ENCODE measurements at regions not wholly inside any gene's neighbourhood (a gene's known extent, or its start where the extent isn't known, plus 50 kb on each side); places are given as distances from the start of the nearest gene placed in this dataset.

DNA sequence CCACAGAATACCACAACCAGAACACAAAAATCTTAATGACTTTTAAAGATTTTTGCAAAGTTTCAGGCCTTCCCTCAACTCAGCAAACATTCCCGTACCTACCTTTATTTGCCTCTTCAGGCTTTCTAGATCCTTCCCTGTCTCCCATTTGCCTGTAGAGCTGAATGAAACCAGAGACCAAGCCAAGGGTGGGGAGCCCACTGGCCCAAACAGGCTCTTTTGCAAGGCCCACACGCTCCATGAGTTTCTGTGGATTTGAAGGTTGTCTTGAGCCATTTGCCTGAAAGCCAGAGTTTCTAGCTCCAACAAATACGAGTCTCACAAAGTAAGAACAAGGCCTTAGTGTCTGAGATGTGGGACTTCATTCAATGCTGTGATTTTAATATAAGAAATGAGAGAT, 107.8 kb downstream of the GAS1 start:
- 85% methylated on average over 3 of the region's 3 CpGs for WGBS, 2 donors
- no peak for TF ChIP-seq POLR2A (IDR thresholded peaks at IDR 0.05)
- TF ChIP-seq, protein P1, sequence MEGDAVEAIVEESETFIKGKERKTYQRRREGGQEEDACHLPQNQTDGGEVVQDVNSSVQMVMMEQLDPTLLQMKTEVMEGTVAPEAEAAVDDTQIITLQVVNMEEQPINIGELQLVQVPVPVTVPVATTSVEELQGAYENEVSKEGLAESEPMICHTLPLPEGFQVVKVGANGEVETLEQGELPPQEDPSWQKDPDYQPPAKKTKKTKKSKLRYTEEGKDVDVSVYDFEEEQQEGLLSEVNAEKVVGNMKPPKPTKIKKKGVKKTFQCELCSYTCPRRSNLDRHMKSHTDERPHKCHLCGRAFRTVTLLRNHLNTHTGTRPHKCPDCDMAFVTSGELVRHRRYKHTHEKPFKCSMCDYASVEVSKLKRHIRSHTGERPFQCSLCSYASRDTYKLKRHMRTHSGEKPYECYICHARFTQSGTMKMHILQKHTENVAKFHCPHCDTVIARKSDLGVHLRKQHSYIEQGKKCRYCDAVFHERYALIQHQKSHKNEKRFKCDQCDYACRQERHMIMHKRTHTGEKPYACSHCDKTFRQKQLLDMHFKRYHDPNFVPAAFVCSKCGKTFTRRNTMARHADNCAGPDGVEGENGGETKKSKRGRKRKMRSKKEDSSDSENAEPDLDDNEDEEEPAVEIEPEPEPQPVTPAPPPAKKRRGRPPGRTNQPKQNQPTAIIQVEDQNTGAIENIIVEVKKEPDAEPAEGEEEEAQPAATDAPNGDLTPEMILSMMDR (IDR thresholded peaks at IDR 0.05): no peak
- intact Hi-C loops (cut with DNase I; ENCODE audit: low total_unique reads): no loop called here
- H3K4me3 ChIP-seq (ENCODE audit: low read depth, poor library complexity, severe bottlenecking): no peak overlapping the region
- no peak for DNase-seq (ENCODE audit: low spot score in 2 of 2)

DNA sequence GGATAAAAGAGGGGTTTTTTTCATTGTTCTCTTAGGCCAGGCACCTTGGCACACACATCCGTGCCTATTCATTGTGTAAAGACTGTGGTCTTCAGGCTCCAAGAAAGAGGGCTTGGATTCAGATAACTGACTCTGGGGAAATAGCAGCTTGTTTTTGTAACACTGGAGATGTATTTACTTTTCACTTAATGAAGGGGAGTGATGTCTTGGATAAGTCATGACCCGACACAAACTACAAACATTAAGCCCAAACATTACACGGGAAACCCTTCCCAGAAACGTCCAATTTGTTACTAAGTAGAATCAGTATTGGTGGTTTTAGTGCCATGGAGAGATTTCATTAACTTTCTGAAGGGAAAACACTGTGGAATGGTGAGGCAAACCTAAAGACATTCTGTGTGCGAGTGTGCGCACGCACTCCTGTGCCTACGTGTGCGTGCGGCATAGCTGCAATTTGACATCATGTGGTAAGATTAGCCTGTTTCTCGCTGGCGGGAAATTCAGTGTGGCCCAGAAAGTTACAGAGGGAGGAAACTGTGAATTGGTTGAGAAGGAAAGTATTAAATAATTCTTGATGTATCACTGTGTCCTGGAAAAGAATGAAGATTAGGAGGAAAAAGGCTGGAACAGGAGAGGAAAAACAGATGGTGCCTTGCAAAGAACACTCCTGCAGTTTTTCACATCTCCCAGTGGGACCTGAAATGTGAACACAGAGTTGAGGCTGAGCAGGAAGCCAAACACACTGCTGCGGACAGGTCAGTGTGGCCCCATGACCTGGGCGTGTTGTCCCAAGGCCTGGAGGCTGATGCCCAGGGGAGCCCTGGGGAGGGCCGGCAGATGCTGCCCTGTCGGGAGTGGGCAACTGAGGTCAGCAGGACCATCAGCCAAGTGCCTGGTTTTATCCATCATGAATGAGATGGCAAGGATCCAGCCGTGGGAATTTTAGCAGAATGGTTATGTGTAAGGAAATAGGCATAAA, 108.5 kb downstream of the GAS1 start:
- intact Hi-C loops (cut with DNase I; ENCODE audit: low total_unique reads): no loop called here
- TF ChIP-seq, protein P1 (IDR thresholded peaks at IDR 0.05): no peak
- TF ChIP-seq POLR2A (IDR thresholded peaks at IDR 0.05): no peak
- no peak for DNase-seq (ENCODE audit: low spot score in 2 of 2)
- WGBS, 2 donors: 87 to 90% methylated on average over 17 of the region's 17 CpGs
- H3K4me3 ChIP-seq (ENCODE audit: low read depth, poor library complexity, severe bottlenecking): no peak overlapping the region

DNA sequence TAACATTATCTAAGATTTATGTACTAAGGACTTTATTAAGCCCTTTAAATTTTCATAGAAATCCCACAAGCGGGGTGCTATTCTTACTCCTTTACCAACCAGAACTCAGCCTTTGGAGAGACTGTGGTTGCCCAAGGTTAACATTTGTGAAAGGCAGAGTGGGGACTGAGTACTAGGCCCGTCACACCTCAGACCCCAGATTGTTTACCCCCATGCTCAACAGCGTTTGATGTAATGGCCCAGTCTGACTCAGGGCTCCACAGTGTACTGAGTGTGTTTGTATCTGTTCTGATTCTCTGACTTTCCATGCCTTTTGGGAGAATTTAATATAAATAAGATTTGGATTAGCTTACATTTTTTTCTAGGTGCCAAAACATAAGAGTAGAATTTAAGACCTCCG, 110.0 kb downstream of the GAS1 start:
- DNase-seq (ENCODE audit: low spot score in 2 of 2): no peak
- no peak overlapping the region for H3K4me3 ChIP-seq (ENCODE audit: low read depth, poor library complexity, severe bottlenecking)
- TF ChIP-seq, protein P1 (IDR thresholded peaks at IDR 0.05): no peak
- WGBS, 2 donors: 88 to 94% methylated on average over 4 of the region's 4 CpGs
- intact Hi-C loops (cut with DNase I; ENCODE audit: low total_unique reads): no loop called here

DNA sequence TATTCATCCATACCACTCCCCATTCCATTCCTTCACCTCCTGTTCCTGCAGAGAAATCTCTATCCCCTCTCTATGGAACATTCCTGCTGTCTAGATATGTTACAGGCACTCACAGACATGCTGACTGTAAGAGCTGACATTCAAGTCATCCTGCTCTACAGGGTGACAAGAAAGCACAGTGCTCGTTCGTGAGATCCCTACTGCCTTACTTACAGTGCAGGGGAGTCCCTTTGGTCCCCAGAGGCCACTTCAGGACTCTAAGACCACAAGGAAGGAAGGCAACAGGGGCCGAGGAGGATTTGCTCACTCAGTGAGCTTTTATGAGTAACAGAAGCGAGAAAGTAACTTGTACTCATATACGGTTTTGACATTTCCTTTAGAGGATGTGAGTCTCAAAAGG, 110.5 kb downstream of the GAS1 start:
- no peak for DNase-seq (ENCODE audit: low spot score in 2 of 2)
- no peak overlapping the region for H3K4me3 ChIP-seq (ENCODE audit: low read depth, poor library complexity, severe bottlenecking)
- intact Hi-C loops (cut with DNase I; ENCODE audit: low total_unique reads): no loop called here
- TF ChIP-seq, protein P1 (IDR thresholded peaks at IDR 0.05): no peak
- no peak for TF ChIP-seq POLR2A (IDR thresholded peaks at IDR 0.05)
- WGBS, 2 donors: 82 to 90% methylated on average over 5 of the region's 5 CpGs

DNA sequence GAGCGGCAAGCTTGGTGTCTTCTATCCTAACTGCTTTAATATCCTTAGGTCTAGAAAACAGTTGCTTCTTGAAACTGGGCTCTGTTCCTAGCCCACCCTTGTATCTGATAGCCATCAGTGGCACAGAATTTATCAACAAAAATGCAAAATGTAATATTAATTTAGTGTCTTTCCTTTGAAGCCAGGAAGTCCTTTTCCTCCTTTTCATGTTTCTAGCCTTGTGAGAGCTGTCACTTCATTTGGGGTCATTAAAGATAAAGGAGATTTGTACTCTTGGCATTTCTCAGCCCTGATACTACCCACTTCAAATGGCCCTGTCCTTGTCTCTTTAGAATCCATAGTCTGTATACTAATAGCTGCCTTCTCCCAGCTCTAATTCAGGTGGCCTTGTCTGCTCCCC, 111.0 kb downstream of the GAS1 start:
- intact Hi-C loops (cut with DNase I; ENCODE audit: low total_unique reads): no loop called here
- DNase-seq (ENCODE audit: low spot score in 2 of 2): no peak
- TF ChIP-seq POLR2A (IDR thresholded peaks at IDR 0.05): no peak
- TF ChIP-seq, protein P1 (IDR thresholded peaks at IDR 0.05): no peak
- H3K4me3 ChIP-seq (ENCODE audit: low read depth, poor library complexity, severe bottlenecking): no peak overlapping the region
- WGBS, 2 donors: 90 to 100% methylated on average over 1 of the region's 1 CpG
